Activated T-helper 17 cell treated with anti-CD3 and anti-CD28 coated beads, Interleukin-2, amount 50 U/mL, for 72 hours (primary cell): ENCODE measurements at regions not wholly inside any gene's neighbourhood (a gene's known extent, or its start where the extent isn't known, plus 50 kb on each side); places are given as distances from the start of the nearest gene placed in this dataset.
"Not testable (repeated sequence)": the region's sequence is repeated elsewhere in the genome, so short reads cannot be mapped to it uniquely, and the experiment has no call there.

Source experiments
- ATAC-seq: fragments of 150-1000 bp; cut with Tn5 transposase; replicated peaks from 2 replicates; pipeline ENCODE4 v1.10.0; 2021; ENCODE audit warnings: mild to moderate bottlenecking, moderate library complexity
- H3K27ac Mint-ChIP-seq: one replicate; pipeline ENCODE4 v1.8.0; 2022; ENCODE audit warnings: mixed read lengths
- H3K27me3 Mint-ChIP-seq: one replicate; pipeline ENCODE4 v1.8.0; 2022; ENCODE audit warnings: mixed read lengths
- H3K36me3 Mint-ChIP-seq: one replicate; pipeline ENCODE4 v1.8.0; 2022; ENCODE audit warnings: low read depth, mild to moderate bottlenecking, mixed read lengths
- H3K4me1 Mint-ChIP-seq: one replicate; pipeline ENCODE4 v1.8.0; 2022; ENCODE audit warnings: mixed read lengths
- H3K4me3 Mint-ChIP-seq: one replicate; pipeline ENCODE4 v1.8.0; 2022; ENCODE audit warnings: mild to moderate bottlenecking, mixed read lengths
- H3K9me3 Mint-ChIP-seq: one replicate; pipeline ENCODE4 v1.8.0; 2022; ENCODE audit warnings: mixed read lengths

GRCh38 chr7:49666764-49667163, 106.7 kb upstream of the VWC2 start:
- no peak overlapping the region for H3K4me3 Mint-ChIP-seq
- H3K27ac Mint-ChIP-seq = no peak overlapping the region
- H3K4me1 Mint-ChIP-seq = no peaks in the 10 kb centered on the region
- H3K36me3 Mint-ChIP-seq = no peaks in the 10 kb centered on the region
- no peak for ATAC-seq
- H3K27me3 Mint-ChIP-seq = no peaks in the 10 kb centered on the region
- H3K9me3 Mint-ChIP-seq = peaks cover 8% of the 10 kb centered on the region

GRCh38 chr7:49669285-49669684, 104.2 kb upstream of the VWC2 start:
- Mint-ChIP-seq H3K27ac (no peak overlapping the region), H3K4me3 (no peak overlapping the region), H3K9me3 (peaks cover 8% of the 10 kb centered on the region), H3K4me1 (no peaks in the 10 kb centered on the region), H3K36me3 (no peaks in the 10 kb centered on the region), H3K27me3 (no peaks in the 10 kb centered on the region)
- no peak for ATAC-seq

GRCh38 chr7:49669692-49670260, 103.7 kb upstream of the VWC2 start:
- Mint-ChIP-seq H3K27ac (no peak overlapping the region), H3K9me3 (peaks cover 8% of the 10 kb centered on the region), H3K27me3 (no peaks in the 10 kb centered on the region), H3K4me3 (no peak overlapping the region), H3K4me1 (no peaks in the 10 kb centered on the region), H3K36me3 (no peaks in the 10 kb centered on the region)
- no peak for ATAC-seq

- no peaks in the 10 kb centered on the region for H3K4me1 Mint-ChIP-seq
- H3K36me3 Mint-ChIP-seq = no peaks in the 10 kb centered on the region
- H3K9me3 Mint-ChIP-seq = peaks cover 8% of the 10 kb centered on the region
- ATAC-seq = no peak
- H3K4me3 Mint-ChIP-seq = no peak overlapping the region
- no peaks in the 10 kb centered on the region for H3K27me3 Mint-ChIP-seq
- no peak overlapping the region for H3K27ac Mint-ChIP-seq
Measured at GRCh38 chr7:49670991-49671390, 102.4 kb upstream of the VWC2 start.

GRCh38 chr7:49692516-49692915, 80.9 kb upstream of the VWC2 start:
- no peak for ATAC-seq
- Mint-ChIP-seq H3K27ac (no peak overlapping the region), H3K27me3 (no peaks in the 10 kb centered on the region), H3K9me3 (peaks cover 4% of the 10 kb centered on the region), H3K4me3 (no peak overlapping the region), H3K36me3 (no peaks in the 10 kb centered on the region), H3K4me1 (no peaks in the 10 kb centered on the region)

GRCh38 chr7:49695971-49696370, 77.5 kb upstream of the VWC2 start:
- ATAC-seq = no peak
- Mint-ChIP-seq H3K4me1 (no peaks in the 10 kb centered on the region), H3K27ac (no peak overlapping the region), H3K9me3 (peaks cover 5% of the 10 kb centered on the region), H3K36me3 (no peaks in the 10 kb centered on the region), H3K27me3 (no peaks in the 10 kb centered on the region), H3K4me3 (no peak overlapping the region)

GRCh38 chr7:49700841-49701240, 72.6 kb upstream of the VWC2 start:
- Mint-ChIP-seq H3K27ac (no peak overlapping the region), H3K9me3 (peaks cover 9% of the 10 kb centered on the region), H3K27me3 (no peaks in the 10 kb centered on the region), H3K36me3 (no peaks in the 10 kb centered on the region), H3K4me3 (no peak overlapping the region), H3K4me1 (no peaks in the 10 kb centered on the region)
- no peak for ATAC-seq

GRCh38 chr7:49702099-49702498, 71.3 kb upstream of the VWC2 start:
- H3K27ac Mint-ChIP-seq = no peak overlapping the region
- no peak for ATAC-seq
- H3K4me3 Mint-ChIP-seq = no peak overlapping the region
- H3K9me3 Mint-ChIP-seq = peaks cover 9% of the 10 kb centered on the region
- no peaks in the 10 kb centered on the region for H3K27me3 Mint-ChIP-seq
- no peaks in the 10 kb centered on the region for H3K36me3 Mint-ChIP-seq
- no peaks in the 10 kb centered on the region for H3K4me1 Mint-ChIP-seq

- peaks cover 9% of the 10 kb centered on the region for H3K9me3 Mint-ChIP-seq
- no peak for ATAC-seq
- no peaks in the 10 kb centered on the region for H3K27me3 Mint-ChIP-seq
- H3K36me3 Mint-ChIP-seq = no peaks in the 10 kb centered on the region
- no peak overlapping the region for H3K4me3 Mint-ChIP-seq
- H3K27ac Mint-ChIP-seq = no peak overlapping the region
- no peaks in the 10 kb centered on the region for H3K4me1 Mint-ChIP-seq
Measured at GRCh38 chr7:49703337-49703736, 70.1 kb upstream of the VWC2 start.

- no peaks in the 10 kb centered on the region for H3K27me3 Mint-ChIP-seq
- H3K27ac Mint-ChIP-seq = no peak overlapping the region
- no peaks in the 10 kb centered on the region for H3K4me1 Mint-ChIP-seq
- H3K9me3 Mint-ChIP-seq = peaks cover 9% of the 10 kb centered on the region
- no peaks in the 10 kb centered on the region for H3K36me3 Mint-ChIP-seq
- ATAC-seq = no peak
- H3K4me3 Mint-ChIP-seq = no peak overlapping the region
Measured at GRCh38 chr7:49703881-49704280, 69.6 kb upstream of the VWC2 start.

- no peak for ATAC-seq
Measured at GRCh38 chr7:49706106-49706505, 67.3 kb upstream of the VWC2 start.

GRCh38 chr7:49707891-49708290, 65.5 kb upstream of the VWC2 start:
- Mint-ChIP-seq H3K4me3 (no peak overlapping the region), H3K9me3 (peaks cover 4% of the 10 kb centered on the region), H3K36me3 (no peaks in the 10 kb centered on the region), H3K27me3 (no peaks in the 10 kb centered on the region), H3K27ac (no peak overlapping the region), H3K4me1 (no peaks in the 10 kb centered on the region)
- ATAC-seq = no peak

More at GRCh38 chr7:49706106-49706505, 67.3 kb upstream of the VWC2 start:
- no peaks in the 10 kb centered on the region for H3K4me1 Mint-ChIP-seq
- H3K4me3 Mint-ChIP-seq = no peak overlapping the region
- no peaks in the 10 kb centered on the region for H3K27me3 Mint-ChIP-seq
- H3K9me3 Mint-ChIP-seq = peaks cover 6% of the 10 kb centered on the region
- H3K27ac Mint-ChIP-seq = no peak overlapping the region
- no peaks in the 10 kb centered on the region for H3K36me3 Mint-ChIP-seq

- Mint-ChIP-seq H3K4me1 (no peaks in the 10 kb centered on the region), H3K4me3 (no peak overlapping the region), H3K9me3 (no peaks in the 10 kb centered on the region), H3K36me3 (no peaks in the 10 kb centered on the region), H3K27ac (no peak overlapping the region), H3K27me3 (no peaks in the 10 kb centered on the region)
- no peak for ATAC-seq
Measured at GRCh38 chr7:49708590-49708989, 64.8 kb upstream of the VWC2 start.

- not testable (repeated sequence) for H3K27ac Mint-ChIP-seq, ATAC-seq, H3K4me1 Mint-ChIP-seq, H3K9me3 Mint-ChIP-seq, H3K27me3 Mint-ChIP-seq, H3K4me3 Mint-ChIP-seq, H3K36me3 Mint-ChIP-seq
Measured at GRCh38 chr7:49711072-49711723, 62.2 kb upstream of the VWC2 start.

- ATAC-seq = no peak
- no peaks in the 10 kb centered on the region for H3K27me3 Mint-ChIP-seq
Measured at GRCh38 chr7:49714182-49714581, 59.3 kb upstream of the VWC2 start.

GRCh38 chr7:49715486-49715885, 58.0 kb upstream of the VWC2 start:
- Mint-ChIP-seq H3K4me3 (no peak overlapping the region), H3K27ac (no peak overlapping the region), H3K36me3 (no peaks in the 10 kb centered on the region), H3K4me1 (no peaks in the 10 kb centered on the region), H3K9me3 (no peaks in the 10 kb centered on the region), H3K27me3 (no peaks in the 10 kb centered on the region)
- ATAC-seq = no peak

More at GRCh38 chr7:49714182-49714581, 59.3 kb upstream of the VWC2 start:
- Mint-ChIP-seq H3K9me3 (no peaks in the 10 kb centered on the region), H3K27ac (no peak overlapping the region), H3K36me3 (no peaks in the 10 kb centered on the region), H3K4me3 (no peak overlapping the region), H3K4me1 (no peaks in the 10 kb centered on the region)
